ENCODE measurements at regions not wholly inside any gene's neighbourhood (a gene's known extent, or its start where the extent isn't known, plus 50 kb on each side); places are given as distances from the start of the nearest gene placed in this dataset.

GRCh38 chr12:93043877-93044209, 114.7 kb upstream of the EEA1 start:
- no peak overlapping the region for H3K9ac ChIP-seq (ENCODE audit: low read length)

GRCh38 chr12:93047118-93047517, 118.0 kb upstream of the EEA1 start:
- Histone ChIP-seq H4K20me1 (ENCODE audit: insufficient read depth) (no peaks in the 10 kb centered on the region), H3K9ac (ENCODE audit: low read length) (no peak overlapping the region), H3K27ac (ENCODE audit: low read length) (no peak overlapping the region), H3K27me3 (ENCODE audit: insufficient read depth, low read depth, low read length) (no peaks in the 10 kb centered on the region), H3K36me3 (ENCODE audit: insufficient read depth, low read length) (no peaks in the 10 kb centered on the region), H3K9me2 (ENCODE audit: insufficient read depth, low read length) (no peaks in the 10 kb centered on the region), H3K4me2 (ENCODE audit: low read length) (no peak overlapping the region), H3K9me3 (ENCODE audit: low read length) (no peaks in the 10 kb centered on the region), H3F3A (ENCODE audit: insufficient read depth, low read length, poor library complexity, severe bottlenecking) (no peaks in the 10 kb centered on the region), H3K4me3 (ENCODE audit: low read length) (no peak overlapping the region), H2AFZ (ENCODE audit: low read depth, low read length) (no peak overlapping the region), H3K79me2 (replicated peaks; ENCODE audit: insufficient read depth, low read length) (no peaks in the 10 kb centered on the region)
- TF ChIP-seq CTCF (IDR thresholded peaks at IDR 0.05; ENCODE audit: poor library complexity, severe bottlenecking) (no peak), EP300 (conservative IDR thresholded peaks at IDR 0.05; ENCODE audit: poor library complexity, severe bottlenecking) (no peak), REST (IDR thresholded peaks at IDR 0.05; ENCODE audit: borderline replicate concordance) (no peak), SMC3 (conservative IDR thresholded peaks at IDR 0.05; ENCODE audit: poor library complexity) (no peak), RAD21 (conservative IDR thresholded peaks at IDR 0.05) (no peak), EZH2 (IDR thresholded peaks at IDR 0.05; ENCODE audit: borderline replicate concordance, insufficient read depth, low read length, poor library complexity, severe bottlenecking) (no peak)

More at GRCh38 chr12:93043877-93044209, 114.7 kb upstream of the EEA1 start:
- no peaks in the 10 kb centered on the region for H4K20me1 ChIP-seq (ENCODE audit: insufficient read depth)
- no peak overlapping the region for H3K4me3 ChIP-seq (ENCODE audit: low read length)
- H3K27ac ChIP-seq (ENCODE audit: low read length) = no peak overlapping the region
- H3K4me2 ChIP-seq (ENCODE audit: low read length) = no peak overlapping the region
- no peaks in the 10 kb centered on the region for H3K79me2 ChIP-seq (replicated peaks; ENCODE audit: insufficient read depth, low read length)
- no peak overlapping the region for H2AFZ ChIP-seq (ENCODE audit: low read depth, low read length)
- no peaks in the 10 kb centered on the region for H3K9me3 ChIP-seq (ENCODE audit: low read length)
- no peaks in the 10 kb centered on the region for H3K36me3 ChIP-seq (ENCODE audit: insufficient read depth, low read length)
- H3K9me2 ChIP-seq (ENCODE audit: insufficient read depth, low read length) = no peaks in the 10 kb centered on the region
- no peaks in the 10 kb centered on the region for H3K27me3 ChIP-seq (ENCODE audit: insufficient read depth, low read depth, low read length)
- TF ChIP-seq CTCF (IDR thresholded peaks at IDR 0.05; ENCODE audit: poor library complexity, severe bottlenecking) (no peak), EP300 (conservative IDR thresholded peaks at IDR 0.05; ENCODE audit: poor library complexity, severe bottlenecking) (no peak), MXI1 (conservative IDR thresholded peaks at IDR 0.05; ENCODE audit: poor library complexity, severe bottlenecking) (no peak), TAF1 (IDR thresholded peaks at IDR 0.05; ENCODE audit: low read depth) (no peak), EZH2 (IDR thresholded peaks at IDR 0.05; ENCODE audit: borderline replicate concordance, insufficient read depth, low read length, poor library complexity, severe bottlenecking) (no peak), POLR2AphosphoS5 (IDR thresholded peaks at IDR 0.05) (no peak), RAD21 (conservative IDR thresholded peaks at IDR 0.05) (no peak), SMC3 (conservative IDR thresholded peaks at IDR 0.05; ENCODE audit: poor library complexity) (no peak), REST (IDR thresholded peaks at IDR 0.05; ENCODE audit: borderline replicate concordance) (no peak)
- no peaks in the 10 kb centered on the region for H3F3A ChIP-seq (ENCODE audit: insufficient read depth, low read length, poor library complexity, severe bottlenecking)

Measured in neural cell (in vitro differentiated cells).